GM12872 (cell line): ENCODE measurements at regions not wholly inside any gene's neighbourhood (a gene's known extent, or its start where the extent isn't known, plus 50 kb on each side); places are given as distances from the start of the nearest gene placed in this dataset.

ENCODE experiments used
- CTCF ChIP-seq: IDR thresholded peaks from 3 replicates; pipeline ENCODE4 v1.5.1; 2011; ENCODE audit warnings: low read depth, mild to moderate bottlenecking, low read length, moderate library complexity; ENCODE audit not compliant: insufficient read depth

- no peak for TF ChIP-seq CTCF
Measured at GRCh38 chr18:37734406-37734805, 168.8 kb upstream of the CELF4 start.

- no peak for TF ChIP-seq CTCF
Measured at GRCh38 chr18:37729716-37730115, 164.1 kb upstream of the CELF4 start.

- no peak for TF ChIP-seq CTCF
Measured at GRCh38 chr18:37724206-37724605, 158.6 kb upstream of the CELF4 start.

- no peak for TF ChIP-seq CTCF
Measured at GRCh38 chr18:37721544-37722522, 156.2 kb upstream of the CELF4 start.

- no peak for TF ChIP-seq CTCF
Measured at GRCh38 chr18:37720663-37721062, 155.1 kb upstream of the CELF4 start.

- no peak for TF ChIP-seq CTCF
Measured at GRCh38 chr18:37717656-37718055, 152.1 kb upstream of the CELF4 start.

GRCh38 chr18:37717098-37717497, 151.5 kb upstream of the CELF4 start:
- TF ChIP-seq CTCF: no peak
